Activated CD4-positive, alpha-beta T cell treated with anti-CD3 and anti-CD28 coated beads, Interleukin-2, amount 10 ng/mL, durations not matched to agents 24 days and 14 days (primary cell): ENCODE measurements at regions not wholly inside any gene's neighbourhood (a gene's known extent, or its start where the extent isn't known, plus 50 kb on each side); places are given as distances from the start of the nearest gene placed in this dataset.
"Not testable (repeated sequence)": the region's sequence is repeated elsewhere in the genome, so short reads cannot be mapped to it uniquely, and the experiment has no call there.

Experiments
- DNase-seq: peaks from one replicate; pipeline ENCODE4 v3.0.0; 2022
- H3K27ac Mint-ChIP-seq: one replicate; pipeline ENCODE4 v1.8.0; 2022; ENCODE audit warnings: mild to moderate bottlenecking, mixed read lengths
- H3K27me3 Mint-ChIP-seq: one replicate; pipeline ENCODE4 v1.8.0; 2022; ENCODE audit warnings: mixed read lengths
- H3K36me3 Mint-ChIP-seq: one replicate; pipeline ENCODE4 v1.8.0; 2022; ENCODE audit warnings: low read depth, mild to moderate bottlenecking, mixed read lengths
- H3K4me1 Mint-ChIP-seq: one replicate; pipeline ENCODE4 v1.8.0; 2021; ENCODE audit warnings: mixed read lengths
- H3K4me3 Mint-ChIP-seq: one replicate; pipeline ENCODE4 v1.8.0; 2022; ENCODE audit warnings: mild to moderate bottlenecking, moderate library complexity, mixed read lengths
- H3K9me3 Mint-ChIP-seq: one replicate; pipeline ENCODE4 v1.8.0; 2021; ENCODE audit warnings: mixed read lengths
- intact Hi-C: fragments of 100-400 bp; cut with micrococcal nuclease; formaldehyde crosslinking; loops from one replicate; pipeline ENCODE4 v1.15.1; 2023

DNA sequence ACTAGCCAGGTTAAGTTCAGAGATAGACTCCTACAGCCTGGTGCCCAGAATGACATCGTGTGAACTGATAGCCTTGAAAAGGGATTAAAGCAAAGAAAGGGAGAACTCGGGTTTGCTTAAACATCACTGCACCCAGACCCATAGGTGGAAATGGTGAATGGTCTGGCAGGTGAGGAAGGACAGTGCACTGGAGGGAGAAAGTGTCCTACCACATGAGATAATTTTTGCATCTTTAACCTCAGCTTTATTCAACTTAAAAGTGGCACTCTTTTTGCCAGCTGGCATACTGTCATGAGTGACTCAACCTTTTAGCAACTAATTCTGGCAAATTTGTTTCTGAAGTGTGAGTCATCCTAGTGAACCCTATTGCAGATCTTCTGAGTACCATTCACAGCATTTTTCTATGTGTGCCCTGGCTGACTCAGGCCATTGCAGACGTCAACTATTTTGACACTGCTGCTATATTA is 53.0 kb upstream of the DAPP1 start:
- Mint-ChIP-seq H3K27ac (no peak overlapping the region), H3K4me1 (peaks cover 7% of the 10 kb centered on the region), H3K4me3 (no peak overlapping the region), H3K9me3 (peaks cover 3% of the 10 kb centered on the region), H3K27me3 (no peaks in the 10 kb centered on the region), H3K36me3 (no peaks in the 10 kb centered on the region)
- intact Hi-C loops = no loop called here
- no peak for DNase-seq

DNA sequence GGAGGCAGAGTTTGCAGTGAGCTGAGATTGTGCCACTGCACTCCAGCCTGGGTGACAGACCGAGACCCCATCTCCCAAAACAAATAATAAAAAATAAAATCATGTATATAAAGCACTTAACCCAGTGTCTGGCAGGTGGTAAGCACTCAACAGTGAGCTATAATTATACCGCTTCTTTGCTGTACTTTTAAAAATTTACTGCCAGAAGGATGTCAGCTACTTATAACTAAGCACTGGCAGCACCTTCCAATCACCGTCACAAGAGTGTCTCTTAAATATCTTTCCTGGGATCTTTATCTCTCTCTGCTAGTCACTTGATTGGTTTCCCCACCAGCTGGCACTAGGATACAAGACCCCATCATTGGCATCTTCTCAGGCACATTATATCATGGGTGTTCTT is 53.9 kb upstream of the DAPP1 start:
- intact Hi-C loops = no loop called here

DNA sequence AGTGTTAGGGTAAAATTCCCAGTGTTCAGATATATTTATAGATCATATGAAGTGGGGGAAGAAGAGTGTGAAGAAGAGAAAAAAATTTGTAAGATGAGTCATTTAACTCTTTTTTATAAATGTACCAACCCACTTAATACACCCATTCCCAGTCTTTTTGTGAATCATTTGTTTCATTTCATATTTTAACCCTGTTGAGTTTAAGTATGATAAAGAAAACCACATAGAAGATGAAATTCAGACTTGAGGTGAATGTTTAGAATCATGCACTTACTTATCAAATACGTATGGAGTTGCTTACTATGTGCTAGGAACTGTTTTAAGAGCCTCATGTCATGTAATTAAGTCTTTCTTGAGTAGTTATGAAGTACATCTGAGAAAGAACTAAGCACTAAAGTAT is 56.6 kb upstream of the DAPP1 start:
- H3K4me3 Mint-ChIP-seq = no peak overlapping the region
- H3K9me3 Mint-ChIP-seq = peaks cover 3% of the 10 kb centered on the region
- no peak overlapping the region for H3K27ac Mint-ChIP-seq

More for the DNA sequence above, 53.9 kb upstream of the DAPP1 start:
- no peaks in the 10 kb centered on the region for H3K27me3 Mint-ChIP-seq
- no peak overlapping the region for H3K4me3 Mint-ChIP-seq
- peaks cover 7% of the 10 kb centered on the region for H3K4me1 Mint-ChIP-seq
- H3K27ac Mint-ChIP-seq = no peak overlapping the region
- no peaks in the 10 kb centered on the region for H3K36me3 Mint-ChIP-seq
- peaks cover 3% of the 10 kb centered on the region for H3K9me3 Mint-ChIP-seq
- no peak for DNase-seq

DNA sequence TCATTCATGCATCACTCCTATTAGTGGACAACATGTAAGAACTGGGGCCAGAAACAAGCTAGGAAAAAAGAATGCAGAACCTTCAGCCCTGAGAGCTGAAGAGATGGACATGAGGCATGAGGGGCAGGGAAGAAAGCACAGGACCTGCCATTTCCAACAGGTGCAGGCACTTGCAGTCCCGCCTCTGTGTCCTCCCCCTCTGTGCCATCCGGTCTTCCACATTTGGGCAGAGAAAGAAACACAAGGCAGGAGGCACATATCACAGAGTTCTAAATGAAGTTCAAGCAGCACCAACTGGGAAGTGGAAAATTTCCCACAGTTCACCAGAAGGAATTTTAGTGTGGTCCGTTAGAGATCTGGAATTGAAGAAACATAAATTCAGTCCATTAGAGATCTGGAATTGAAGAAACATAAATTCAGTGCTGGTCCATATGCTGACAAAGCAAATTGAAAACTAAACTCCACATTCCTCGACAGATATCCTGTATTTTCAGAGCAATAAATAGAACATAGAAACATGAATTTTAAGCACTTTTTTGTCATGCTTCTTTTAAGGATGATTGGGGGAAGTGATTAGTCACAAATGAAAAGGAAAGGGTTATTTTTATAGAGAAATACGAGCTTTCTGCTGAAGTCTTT is 57.2 kb upstream of the DAPP1 start:
- no peaks in the 10 kb centered on the region for H3K36me3 Mint-ChIP-seq

More for the DNA sequence above, 56.6 kb upstream of the DAPP1 start:
- Mint-ChIP-seq H3K4me1 (peaks cover 14% of the 10 kb centered on the region), H3K27me3 (no peaks in the 10 kb centered on the region), H3K36me3 (no peaks in the 10 kb centered on the region)
- intact Hi-C loops = no loop called here
- DNase-seq = no peak

DNA sequence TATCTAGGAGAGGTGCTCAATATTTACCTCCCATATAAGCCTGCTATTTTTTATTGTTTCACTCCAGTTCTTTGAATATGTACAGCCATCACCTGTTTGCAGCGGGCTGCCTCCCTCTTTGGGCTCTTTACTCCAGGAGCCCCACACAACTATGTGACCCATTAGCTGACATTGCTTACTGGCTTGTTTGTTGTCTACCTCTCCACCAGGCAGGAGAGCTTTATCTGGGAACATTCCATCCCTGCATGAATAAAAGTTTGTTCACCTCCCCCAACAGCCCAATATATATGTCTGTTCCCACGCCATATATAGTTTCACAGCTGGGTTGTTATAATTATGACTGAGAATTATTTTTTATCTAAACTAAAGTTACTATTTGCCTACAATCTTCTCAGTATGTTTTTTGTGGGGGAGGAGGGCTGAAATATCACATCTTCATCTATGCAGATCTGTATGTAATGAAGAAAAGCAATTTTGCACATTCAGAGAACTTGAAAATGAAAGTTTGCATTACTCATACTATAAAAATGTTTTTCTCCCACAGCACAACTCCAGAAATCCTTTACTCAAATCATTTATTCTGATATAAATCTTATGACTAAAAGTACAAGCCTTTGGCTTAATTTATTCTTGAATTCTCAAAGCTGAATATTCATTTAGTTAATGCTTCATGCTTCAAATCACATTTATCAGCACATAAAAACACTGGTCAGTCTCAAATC is 61.2 kb upstream of the DAPP1 start:
- peaks cover 1% of the 10 kb centered on the region for H3K27me3 Mint-ChIP-seq
- no peak overlapping the region for H3K27ac Mint-ChIP-seq
- H3K4me3 Mint-ChIP-seq = no peak overlapping the region
- no peaks in the 10 kb centered on the region for H3K36me3 Mint-ChIP-seq
- intact Hi-C loops = no loop called here
- H3K4me1 Mint-ChIP-seq = peaks cover 14% of the 10 kb centered on the region
- no peaks in the 10 kb centered on the region for H3K9me3 Mint-ChIP-seq
- no peak for DNase-seq

More for the DNA sequence above, 57.2 kb upstream of the DAPP1 start:
- intact Hi-C loops = no loop called here
- DNase-seq = no peak
- peaks cover 14% of the 10 kb centered on the region for H3K4me1 Mint-ChIP-seq
- no peaks in the 10 kb centered on the region for H3K27me3 Mint-ChIP-seq
- no peak overlapping the region for H3K4me3 Mint-ChIP-seq
- H3K27ac Mint-ChIP-seq = no peak overlapping the region
- H3K9me3 Mint-ChIP-seq = peaks cover 3% of the 10 kb centered on the region

DNA sequence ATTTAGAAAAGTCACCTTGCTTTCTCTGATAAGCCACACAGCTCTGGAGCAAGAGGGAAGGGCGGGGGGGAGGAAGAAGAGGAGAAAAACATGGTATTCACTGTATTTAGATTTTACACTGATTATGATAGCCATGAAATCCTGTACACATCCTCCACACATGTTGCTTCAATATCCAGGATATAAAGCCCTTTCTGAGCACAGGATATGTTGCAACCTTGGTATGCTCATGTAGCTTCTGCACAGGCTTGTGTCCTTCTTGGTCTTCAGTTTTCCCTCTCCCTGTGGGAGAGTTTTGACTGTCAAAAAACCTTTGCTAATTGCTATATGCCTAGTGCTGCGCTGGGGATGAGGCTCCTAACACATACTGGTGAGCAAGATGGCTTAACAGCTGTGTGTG is 61.9 kb upstream of the DAPP1 start:
- intact Hi-C loops = no loop called here
- no peak for DNase-seq
- Mint-ChIP-seq H3K27me3 (peaks cover 1% of the 10 kb centered on the region), H3K9me3 (no peaks in the 10 kb centered on the region), H3K4me3 (no peak overlapping the region), H3K27ac (no peak overlapping the region), H3K36me3 (no peaks in the 10 kb centered on the region), H3K4me1 (peaks cover 13% of the 10 kb centered on the region)

DNA sequence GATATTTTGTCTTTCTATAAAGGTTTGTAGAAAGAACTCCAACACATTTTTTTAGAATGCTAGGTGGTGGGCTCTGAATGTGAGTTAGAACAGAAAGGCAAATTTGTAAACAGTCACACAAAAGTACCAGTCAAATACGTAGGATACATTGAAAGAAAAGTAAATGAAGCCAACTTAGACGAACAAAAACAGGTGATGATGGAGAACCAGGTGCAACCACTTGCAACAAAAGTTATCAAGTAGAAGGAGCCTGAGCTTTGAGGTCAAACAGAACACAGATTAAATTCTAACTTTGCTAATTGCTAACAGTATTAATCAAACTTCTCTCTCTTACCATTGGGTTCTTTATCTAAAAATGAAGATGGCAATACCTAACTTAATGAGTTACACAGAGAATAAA is 62.7 kb upstream of the DAPP1 start:
- intact Hi-C loops = no loop called here
- Mint-ChIP-seq H3K9me3 (no peaks in the 10 kb centered on the region), H3K36me3 (no peaks in the 10 kb centered on the region), H3K27me3 (peaks cover 1% of the 10 kb centered on the region), H3K27ac (no peak overlapping the region), H3K4me1 (peaks cover 7% of the 10 kb centered on the region), H3K4me3 (no peak overlapping the region)
- no peak for DNase-seq

DNA sequence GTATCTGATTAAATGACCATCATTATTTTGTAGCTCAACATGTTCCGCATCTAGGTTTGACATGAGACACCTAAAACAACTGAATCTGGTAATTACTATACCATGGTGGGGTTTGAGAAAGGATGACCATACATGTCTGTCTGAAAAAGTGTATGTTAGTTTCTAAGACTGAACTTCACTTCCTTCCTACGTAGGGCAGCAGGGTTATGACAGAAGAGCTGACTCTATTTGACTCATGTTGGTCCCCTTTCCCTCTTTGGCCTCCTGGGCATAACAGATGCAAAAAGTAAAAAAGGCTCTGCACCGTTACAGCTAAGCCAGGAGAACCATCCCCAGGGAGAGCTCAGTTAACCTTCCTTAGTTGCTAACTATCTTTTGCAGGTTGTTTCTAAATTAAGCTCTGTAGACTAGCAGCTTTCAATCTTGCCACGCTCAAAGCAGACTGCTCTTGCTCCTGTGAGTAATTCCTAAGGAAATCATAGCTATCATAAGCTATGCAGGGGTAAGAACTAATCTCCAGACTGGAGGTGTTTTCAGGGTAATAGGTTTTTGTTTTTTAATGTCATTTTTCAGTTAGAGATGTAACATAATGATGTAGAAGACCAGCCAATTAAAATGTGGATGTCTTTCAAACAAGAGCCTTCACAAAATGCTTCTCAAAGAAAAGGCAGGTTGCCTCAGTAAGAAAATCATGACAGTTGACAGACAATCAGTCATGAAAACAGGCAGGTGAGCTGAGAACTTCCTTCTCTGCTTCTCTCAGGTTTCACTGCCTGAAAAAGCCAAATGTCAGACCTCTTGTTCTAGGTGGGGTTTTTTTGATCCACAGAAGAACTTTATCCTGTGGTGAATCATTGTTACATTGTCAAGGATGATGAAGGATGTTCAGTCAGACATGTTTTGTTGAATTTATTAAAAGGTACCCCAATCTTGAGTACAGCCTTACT is 66.9 kb upstream of the DAPP1 start:
- DNase-seq = no peak
- H3K27me3 Mint-ChIP-seq = peaks cover 4% of the 10 kb centered on the region
- no peaks in the 10 kb centered on the region for H3K4me1 Mint-ChIP-seq
- H3K27ac Mint-ChIP-seq = no peak overlapping the region
- no peaks in the 10 kb centered on the region for H3K36me3 Mint-ChIP-seq
- H3K4me3 Mint-ChIP-seq = no peak overlapping the region
- intact Hi-C loops = no loop called here
- H3K9me3 Mint-ChIP-seq = no peaks in the 10 kb centered on the region

DNA sequence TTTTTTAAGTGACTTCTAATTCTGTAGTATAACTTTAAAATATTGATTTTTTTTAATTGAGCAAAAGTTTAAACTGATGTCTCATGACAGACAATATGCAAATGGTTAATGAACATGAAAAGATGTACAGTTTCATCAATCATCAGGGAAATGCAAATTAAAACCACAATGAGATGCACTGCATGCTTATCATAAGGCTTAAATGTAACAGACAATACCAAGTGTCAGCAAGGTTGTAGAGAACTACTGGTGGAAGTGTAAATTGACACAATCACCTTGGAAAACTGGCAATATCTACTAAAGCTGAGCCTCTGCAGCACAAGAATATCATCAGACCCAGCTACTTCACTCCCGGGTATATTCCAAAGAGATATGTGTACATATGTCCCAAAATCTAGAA is 70.2 kb upstream of the DAPP1 start:
- Mint-ChIP-seq H3K36me3 (no peaks in the 10 kb centered on the region), H3K9me3 (no peaks in the 10 kb centered on the region), H3K27ac (no peak overlapping the region), H3K4me3 (no peak overlapping the region), H3K27me3 (peaks cover 3% of the 10 kb centered on the region), H3K4me1 (no peaks in the 10 kb centered on the region)
- intact Hi-C loops = no loop called here
- DNase-seq = no peak

DNA sequence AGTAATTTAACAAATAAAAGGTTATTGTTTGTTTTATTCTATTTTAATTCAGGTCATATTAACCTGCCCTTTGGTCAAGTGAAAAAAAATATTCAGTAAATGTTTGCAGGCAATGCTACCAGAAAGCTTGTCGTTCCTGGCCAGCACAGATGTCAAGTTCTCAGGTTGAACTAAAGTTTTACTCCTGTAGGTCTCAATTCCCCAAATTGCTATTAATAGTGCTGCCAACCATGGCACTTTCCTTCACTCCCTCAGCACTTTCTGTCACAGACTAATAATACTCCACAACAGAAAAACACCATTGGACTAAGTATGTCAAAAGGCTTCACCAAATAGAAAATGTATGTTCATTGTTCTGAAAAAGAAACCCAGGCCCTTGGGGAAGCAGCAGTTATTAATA is 79.2 kb upstream of the C4orf54 start:
- Mint-ChIP-seq H3K4me3 (no peak overlapping the region), H3K4me1 (no peaks in the 10 kb centered on the region), H3K27me3 (no peaks in the 10 kb centered on the region), H3K36me3 (no peaks in the 10 kb centered on the region), H3K27ac (no peak overlapping the region), H3K9me3 (no peaks in the 10 kb centered on the region)
- intact Hi-C loops = no loop called here
- no peak for DNase-seq

DNA sequence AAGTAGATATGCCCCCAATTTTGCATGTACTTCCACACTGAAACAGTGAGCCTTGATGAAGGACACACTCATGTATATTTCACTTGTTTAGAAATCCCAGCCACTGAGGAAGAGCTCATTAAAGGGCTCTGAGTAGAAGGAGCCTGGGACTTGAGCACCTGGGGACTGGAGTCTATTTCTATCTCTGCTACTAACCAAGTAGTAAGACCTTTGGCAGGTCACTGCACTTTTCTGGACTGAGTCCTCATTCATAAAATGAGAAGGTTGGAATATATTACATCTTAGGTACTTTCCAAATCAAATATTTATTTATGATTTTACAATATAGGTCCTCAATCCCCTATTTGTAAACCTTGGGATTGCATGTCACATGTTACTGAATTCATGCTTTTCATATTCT is 78.2 kb upstream of the C4orf54 start:
- Mint-ChIP-seq H3K4me1 (no peaks in the 10 kb centered on the region), H3K27me3 (no peaks in the 10 kb centered on the region), H3K27ac (no peak overlapping the region), H3K36me3 (no peaks in the 10 kb centered on the region), H3K4me3 (no peak overlapping the region), H3K9me3 (no peaks in the 10 kb centered on the region)
- intact Hi-C loops = no loop called here
- DNase-seq = no peak

DNA sequence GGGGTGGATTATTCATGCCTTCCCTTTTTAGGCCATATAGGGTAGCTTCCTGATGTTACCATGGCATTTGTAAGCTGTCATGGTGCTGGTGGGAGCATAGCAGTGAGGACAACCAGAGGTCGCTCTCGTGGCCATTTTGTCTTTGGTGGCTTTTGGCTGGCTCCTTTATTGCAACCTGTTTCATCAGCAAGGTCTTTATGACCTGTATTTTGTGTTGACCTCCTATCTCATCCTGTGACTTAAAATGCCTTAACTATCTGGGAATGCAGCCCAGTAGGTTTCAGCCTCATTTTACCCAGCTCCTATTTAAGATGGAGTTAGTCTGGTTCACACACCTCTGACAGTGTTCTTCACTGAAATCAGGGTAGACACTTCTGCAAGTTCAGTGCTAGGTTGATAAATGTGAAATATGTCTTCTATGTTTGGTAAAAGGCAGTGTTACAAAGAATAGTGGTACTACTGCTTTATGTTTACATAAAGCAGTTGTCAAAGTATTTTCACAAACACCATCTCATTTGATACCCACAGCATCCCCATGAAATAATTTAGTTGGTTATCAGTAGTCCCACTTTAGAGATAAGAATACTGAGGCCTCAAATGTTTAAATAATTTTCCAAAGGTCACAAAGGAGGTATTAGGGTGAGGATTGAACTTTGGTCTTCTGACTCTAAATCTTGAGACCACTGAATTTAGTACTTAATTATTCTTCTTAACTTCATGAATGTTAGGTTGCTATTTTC is 77.1 kb upstream of the C4orf54 start:
- Mint-ChIP-seq H3K36me3 (no peaks in the 10 kb centered on the region), H3K27ac (no peak overlapping the region), H3K9me3 (no peaks in the 10 kb centered on the region), H3K4me1 (no peaks in the 10 kb centered on the region), H3K4me3 (no peak overlapping the region), H3K27me3 (no peaks in the 10 kb centered on the region)
- DNase-seq = no peak
- intact Hi-C loops = no loop called here

DNA sequence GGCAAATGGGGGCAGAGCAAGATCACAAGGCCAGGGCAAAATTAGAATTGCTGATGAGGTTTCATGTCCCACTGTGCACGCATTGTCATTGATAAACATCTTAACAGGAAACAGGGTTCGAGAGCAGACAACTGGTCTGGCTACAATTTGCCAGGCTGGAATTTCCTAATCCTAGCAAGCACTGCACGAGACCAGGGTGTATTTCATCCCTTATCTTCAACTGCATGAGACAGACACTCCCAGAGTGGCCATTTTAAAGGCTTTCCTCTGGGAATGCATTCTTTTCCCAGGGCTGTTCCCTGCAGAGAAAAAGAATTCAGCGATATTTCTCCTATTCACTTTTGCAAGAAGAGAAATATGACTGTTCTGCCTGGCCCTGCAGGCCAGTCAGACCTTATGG is 75.8 kb upstream of the C4orf54 start:
- H3K4me3 Mint-ChIP-seq, H3K27me3 Mint-ChIP-seq, intact Hi-C loops, DNase-seq, H3K9me3 Mint-ChIP-seq, H3K36me3 Mint-ChIP-seq, H3K4me1 Mint-ChIP-seq, H3K27ac Mint-ChIP-seq: not testable (repeated sequence)
